ENCODE measurements at regions not wholly inside any gene's neighbourhood (a gene's known extent, or its start where the extent isn't known, plus 50 kb on each side); places are given as distances from the start of the nearest gene placed in this dataset.

GRCh38 chr4:145381163-145381562, 100.5 kb upstream of the SMAD1 start:
- Histone ChIP-seq H3K79me2 (no peaks in the 10 kb centered on the region), H3K9ac (no peak overlapping the region)
- no peak for TF ChIP-seq CTCF (IDR thresholded peaks at IDR 0.05)

GRCh38 chr4:145380123-145380522, 101.5 kb upstream of the SMAD1 start:
- H3K4me3 ChIP-seq (ENCODE audit: low read depth, low read length), result no peak overlapping the region
- no peaks in the 10 kb centered on the region for H3K27me3 ChIP-seq (ENCODE audit: control insufficient read depth, insufficient read depth, low read length)
- H3K79me2 ChIP-seq, result no peaks in the 10 kb centered on the region
- no peaks in the 10 kb centered on the region for H3K9me3 ChIP-seq (ENCODE audit: control insufficient read depth, low read length)
- no peak overlapping the region for H3K9ac ChIP-seq
- no peak overlapping the region for H3K4me2 ChIP-seq (ENCODE audit: low read length)
- no peak overlapping the region for H2AFZ ChIP-seq
- no peaks in the 10 kb centered on the region for H3K36me3 ChIP-seq (ENCODE audit: control insufficient read depth, insufficient read depth, low read length)
- H3K4me1 ChIP-seq, result no peaks in the 10 kb centered on the region
- no peak for TF ChIP-seq CTCF (IDR thresholded peaks at IDR 0.05)
- no peak overlapping the region for H3K27ac ChIP-seq

More at GRCh38 chr4:145381163-145381562, 100.5 kb upstream of the SMAD1 start:
- H3K4me2 ChIP-seq (ENCODE audit: low read length), result no peak overlapping the region
- H3K27ac ChIP-seq, result no peak overlapping the region
- no peaks in the 10 kb centered on the region for H3K4me1 ChIP-seq
- H3K9me3 ChIP-seq (ENCODE audit: control insufficient read depth, low read length), result no peaks in the 10 kb centered on the region
- H3K4me3 ChIP-seq (ENCODE audit: low read depth, low read length), result no peak overlapping the region
- no peak overlapping the region for H2AFZ ChIP-seq
- H3K27me3 ChIP-seq (ENCODE audit: control insufficient read depth, insufficient read depth, low read length), result no peaks in the 10 kb centered on the region
- H3K36me3 ChIP-seq (ENCODE audit: control insufficient read depth, insufficient read depth, low read length), result no peaks in the 10 kb centered on the region

GRCh38 chr4:145375416-145375815, 106.2 kb upstream of the SMAD1 start:
- no peak overlapping the region for H3K4me3 ChIP-seq (ENCODE audit: low read depth, low read length)
- no peaks in the 10 kb centered on the region for H3K4me1 ChIP-seq
- TF ChIP-seq CTCF (IDR thresholded peaks at IDR 0.05), result no peak
- no peak overlapping the region for H3K4me2 ChIP-seq (ENCODE audit: low read length)
- no peaks in the 10 kb centered on the region for H3K9me3 ChIP-seq (ENCODE audit: control insufficient read depth, low read length)
- no peaks in the 10 kb centered on the region for H3K79me2 ChIP-seq
- H3K9ac ChIP-seq, result no peak overlapping the region
- H2AFZ ChIP-seq, result no peak overlapping the region
- H3K36me3 ChIP-seq (ENCODE audit: control insufficient read depth, insufficient read depth, low read length), result no peaks in the 10 kb centered on the region
- no peaks in the 10 kb centered on the region for H3K27me3 ChIP-seq (ENCODE audit: control insufficient read depth, insufficient read depth, low read length)
- no peak overlapping the region for H3K27ac ChIP-seq

- Histone ChIP-seq H3K4me2 (ENCODE audit: low read length) (no peak overlapping the region), H3K36me3 (ENCODE audit: control insufficient read depth, insufficient read depth, low read length) (no peaks in the 10 kb centered on the region), H3K27me3 (ENCODE audit: control insufficient read depth, insufficient read depth, low read length) (no peaks in the 10 kb centered on the region), H3K79me2 (no peaks in the 10 kb centered on the region), H3K9ac (no peak overlapping the region), H2AFZ (no peak overlapping the region), H3K27ac (no peak overlapping the region), H3K4me1 (no peaks in the 10 kb centered on the region), H3K4me3 (ENCODE audit: low read depth, low read length) (no peak overlapping the region), H3K9me3 (ENCODE audit: control insufficient read depth, low read length) (no peaks in the 10 kb centered on the region)
- no peak for TF ChIP-seq CTCF (IDR thresholded peaks at IDR 0.05)
Observed at GRCh38 chr4:145352438-145353145, 129.1 kb upstream of the SMAD1 start.

- H3K9me3 ChIP-seq (ENCODE audit: control insufficient read depth, low read length), result no peaks in the 10 kb centered on the region
- H3K36me3 ChIP-seq (ENCODE audit: control insufficient read depth, insufficient read depth, low read length), result no peaks in the 10 kb centered on the region
- H3K4me1 ChIP-seq, result no peaks in the 10 kb centered on the region
- no peak for TF ChIP-seq CTCF (IDR thresholded peaks at IDR 0.05)
- H3K4me2 ChIP-seq (ENCODE audit: low read length), result no peak overlapping the region
- H3K4me3 ChIP-seq (ENCODE audit: low read depth, low read length), result no peak overlapping the region
- no peak overlapping the region for H3K9ac ChIP-seq
- H3K27me3 ChIP-seq (ENCODE audit: control insufficient read depth, insufficient read depth, low read length), result no peaks in the 10 kb centered on the region
- no peak overlapping the region for H3K27ac ChIP-seq
- no peaks in the 10 kb centered on the region for H3K79me2 ChIP-seq
- H2AFZ ChIP-seq, result no peak overlapping the region
Observed at GRCh38 chr4:145351922-145352321, 129.7 kb upstream of the SMAD1 start.
